ENCODE measurements at regions not wholly inside any gene's neighbourhood (a gene's known extent, or its start where the extent isn't known, plus 50 kb on each side); places are given as distances from the start of the nearest gene placed in this dataset.

GRCh38 chr10:93160140-93160539 lies 86.4 kb downstream of the CYP26A1 start:
- no peak for TF ChIP-seq CTCF (IDR thresholded peaks at IDR 0.05)
- TF ChIP-seq POLR2A (IDR thresholded peaks at IDR 0.05): no peak
